LNCaP clone FGC (cell line): ENCODE measurements at regions not wholly inside any gene's neighbourhood (a gene's known extent, or its start where the extent isn't known, plus 50 kb on each side); places are given as distances from the start of the nearest gene placed in this dataset.

ENCODE experiments used
- DNase-seq: peaks from one replicate; pipeline ENCODE4 v3.0.0-alpha.2; 2011; ENCODE audit warnings: low read depth
- H3K4me3 ChIP-seq: 2 replicates; pipeline ENCODE4 v1.5.1; 2011; ENCODE audit warnings: mild to moderate bottlenecking, low read depth, low read length, control low read depth
- CTCF ChIP-seq: IDR thresholded peaks from 2 replicates; pipeline ENCODE4 v1.5.1; 2012; ENCODE audit warnings: mild to moderate bottlenecking; ENCODE audit not compliant: control insufficient read depth, insufficient read depth; ENCODE audit errors: extremely low read depth

- no peak for DNase-seq
- TF ChIP-seq CTCF: no peak
- H3K4me3 ChIP-seq: no peak overlapping the region
Measured at GRCh38 chr5:117881426-117882230, 1106.7 kb downstream of the DTWD2 start.

GRCh38 chr5:117880932-117881331 lies 1107.4 kb downstream of the DTWD2 start:
- TF ChIP-seq CTCF: no peak
- peak; percentile 98 for DNase-seq
- no peak overlapping the region for H3K4me3 ChIP-seq

- TF ChIP-seq CTCF: no peak
- H3K4me3 ChIP-seq: no peak overlapping the region
- no peak for DNase-seq
Measured at GRCh38 chr5:117877731-117878130, 1110.6 kb downstream of the DTWD2 start.

- no peak for TF ChIP-seq CTCF
- no peak for DNase-seq
- H3K4me3 ChIP-seq: no peak overlapping the region
Measured at GRCh38 chr5:117872798-117873368, 1115.5 kb downstream of the DTWD2 start.

GRCh38 chr5:117869596-117869995 lies 1118.8 kb downstream of the DTWD2 start:
- TF ChIP-seq CTCF: no peak
- H3K4me3 ChIP-seq: no peak overlapping the region
- DNase-seq: no peak

- no peak overlapping the region for H3K4me3 ChIP-seq
- no peak for TF ChIP-seq CTCF
- no peak for DNase-seq
Measured at GRCh38 chr5:117863586-117864296, 1124.6 kb downstream of the DTWD2 start.

GRCh38 chr5:117860550-117860949 lies 1127.8 kb downstream of the DTWD2 start:
- no peak for TF ChIP-seq CTCF
- no peak for DNase-seq
- no peak overlapping the region for H3K4me3 ChIP-seq
